SU-DHL-6 (cell line): ENCODE measurements at regions not wholly inside any gene's neighbourhood (a gene's known extent, or its start where the extent isn't known, plus 50 kb on each side); places are given as distances from the start of the nearest gene placed in this dataset.
"Not testable (repeated sequence)": the region's sequence is repeated elsewhere in the genome, so short reads cannot be mapped to it uniquely, and the experiment has no call there.

ENCODE experiments used
- H2AFZ ChIP-seq: fragments of 200-600 bp; sonication (generic); 2 replicates; pipeline ENCODE4 v1.6.1; 2014; ENCODE audit warnings: low read depth, mild to moderate bottlenecking, moderate library complexity, mixed read lengths, antibody characterized with exemption, low read length; ENCODE audit not compliant: severe bottlenecking
- H3F3A ChIP-seq: fragments of 200-600 bp; shearing (Covaris generic); 2 replicates; pipeline ENCODE4 v1.6.0; 2016; ENCODE audit warnings: antibody characterized with exemption, mild to moderate bottlenecking; ENCODE audit not compliant: insufficient read depth
- H3K27ac ChIP-seq: fragments of 200-600 bp; sonication (generic); 2 replicates; pipeline ENCODE4 v1.5.1; 2016; ENCODE audit warnings: low read depth, mild to moderate bottlenecking, low read length, moderate library complexity, mixed read lengths
- H3K27me3 ChIP-seq: fragments of 200-600 bp; sonication (generic), shearing (Covaris generic); 2 replicates; pipeline ENCODE4 v1.6.0; 2014; ENCODE audit warnings: mild to moderate bottlenecking, low read length
- H3K36me3 ChIP-seq: fragments of 200-600 bp; sonication (generic); 2 replicates; pipeline ENCODE4 v1.6.1; 2014; ENCODE audit warnings: mild to moderate bottlenecking, low read length, mixed read lengths
- H3K4me2 ChIP-seq: fragments of 300-600, 200-600 bp; shearing (Covaris generic), sonication (generic); 2 replicates; pipeline ENCODE4 v1.6.0; 2014; ENCODE audit warnings: low read length, low read depth, mild to moderate bottlenecking; ENCODE audit not compliant: poor library complexity, severe bottlenecking
- H3K4me3 ChIP-seq: fragments of 200-600 bp; sonication (generic); 2 replicates; pipeline ENCODE4 v1.5.1; 2014; ENCODE audit warnings: antibody characterized with exemption, low read length, mild to moderate bottlenecking, mixed read lengths; ENCODE audit not compliant: insufficient read depth, poor library complexity, severe bottlenecking
- H3K79me2 ChIP-seq: fragments of 200-600 bp; sonication (generic); 2 replicates; pipeline ENCODE4 v1.6.1; 2014; ENCODE audit warnings: mild to moderate bottlenecking, low read length, moderate library complexity; ENCODE audit not compliant: insufficient read depth
- H3K9ac ChIP-seq: fragments of 200-600 bp; sonication (generic); 2 replicates; pipeline ENCODE4 v1.7.0; 2014; ENCODE audit warnings: mild to moderate bottlenecking, low read length
- H3K9me2 ChIP-seq: fragments of 200-600 bp; sonication (generic); replicated peaks from 2 replicates; pipeline ENCODE4 v1.6.1; 2014; ENCODE audit warnings: low read length; ENCODE audit not compliant: insufficient read depth
- H3K9me3 ChIP-seq: fragments of 200-600 bp; sonication (generic); 2 replicates; pipeline ENCODE4 v1.6.1; 2014; ENCODE audit warnings: low read length, mixed read lengths; ENCODE audit not compliant: insufficient read depth
- H4K20me1 ChIP-seq: fragments of 200-600 bp; sonication (generic); 2 replicates; pipeline ENCODE4 v1.6.1; 2014; ENCODE audit warnings: low read depth, mild to moderate bottlenecking, antibody characterized with exemption, low read length, moderate library complexity, mixed read lengths
- CTCF ChIP-seq: fragments of 200-600 bp; sonication (generic); IDR thresholded peaks from one replicate; pipeline ENCODE4 v1.5.1; 2017; ENCODE audit warnings: antibody characterized with exemption, mild to moderate bottlenecking, low read length, moderate library complexity; ENCODE audit not compliant: insufficient read depth, poor library complexity, severe bottlenecking
- EZH2phosphoT487 ChIP-seq: fragments of 200-600 bp; sonication (generic), shearing (Covaris generic); conservative IDR thresholded peaks from 2 replicates; pipeline ENCODE4 v1.6.1; 2018; ENCODE audit warnings: mild to moderate bottlenecking, antibody characterized with exemption, low read length, moderate library complexity, mixed read lengths

GRCh38 chr6:144437105-144437504 lies 152.0 kb downstream of the UTRN start:
- Histone ChIP-seq H3K36me3 (no peaks in the 10 kb centered on the region), H3K79me2 (no peaks in the 10 kb centered on the region), H3K9ac (no peak overlapping the region), H3K27me3 (no peaks in the 10 kb centered on the region), H3K4me2 (no peak overlapping the region), H4K20me1 (no peaks in the 10 kb centered on the region), H2AFZ (no peak overlapping the region), H3F3A (no peaks in the 10 kb centered on the region), H3K27ac (no peak overlapping the region), H3K4me3 (no peak overlapping the region), H3K9me3 (no peaks in the 10 kb centered on the region), H3K9me2 (no peaks in the 10 kb centered on the region)
- TF ChIP-seq CTCF (no peak), EZH2phosphoT487 (no peak)

GRCh38 chr6:144438103-144438502 lies 153.0 kb downstream of the UTRN start:
- Histone ChIP-seq H3K27ac (no peak overlapping the region), H4K20me1 (no peaks in the 10 kb centered on the region), H3K9me2 (no peaks in the 10 kb centered on the region), H3K36me3 (no peaks in the 10 kb centered on the region), H3K4me2 (no peak overlapping the region), H3K27me3 (no peaks in the 10 kb centered on the region), H3K9me3 (no peaks in the 10 kb centered on the region), H2AFZ (no peak overlapping the region), H3F3A (no peaks in the 10 kb centered on the region), H3K4me3 (no peak overlapping the region), H3K9ac (no peak overlapping the region), H3K79me2 (no peaks in the 10 kb centered on the region)
- TF ChIP-seq EZH2phosphoT487 (no peak), CTCF (no peak)

GRCh38 chr6:144439016-144439415 lies 153.9 kb downstream of the UTRN start:
- no peak for TF ChIP-seq EZH2phosphoT487
- no peak for TF ChIP-seq CTCF
- Histone ChIP-seq H3K27ac (no peak overlapping the region), H3K36me3 (no peaks in the 10 kb centered on the region)

GRCh38 chr6:144441801-144442200 lies 156.7 kb downstream of the UTRN start:
- H3K4me2 ChIP-seq, H3K36me3 ChIP-seq, H4K20me1 ChIP-seq, H3K27me3 ChIP-seq, H2AFZ ChIP-seq, H3F3A ChIP-seq, H3K4me3 ChIP-seq, H3K79me2 ChIP-seq, H3K9me3 ChIP-seq, H3K9ac ChIP-seq, H3K27ac ChIP-seq, H3K9me2 ChIP-seq: not testable (repeated sequence)

More at GRCh38 chr6:144439016-144439415, 153.9 kb downstream of the UTRN start:
- no peaks in the 10 kb centered on the region for H3K27me3 ChIP-seq
- no peak overlapping the region for H2AFZ ChIP-seq
- no peaks in the 10 kb centered on the region for H3K9me3 ChIP-seq
- no peak overlapping the region for H3K9ac ChIP-seq
- H3K4me3 ChIP-seq, result no peak overlapping the region
- H4K20me1 ChIP-seq, result no peaks in the 10 kb centered on the region
- H3K79me2 ChIP-seq, result no peaks in the 10 kb centered on the region
- H3F3A ChIP-seq, result no peaks in the 10 kb centered on the region
- H3K4me2 ChIP-seq, result no peak overlapping the region
- H3K9me2 ChIP-seq, result no peaks in the 10 kb centered on the region
